ENCODE measurements at regions not wholly inside any gene's neighbourhood (a gene's known extent, or its start where the extent isn't known, plus 50 kb on each side); places are given as distances from the start of the nearest gene placed in this dataset.

GRCh38 chr18:26702086-26702485, 153.7 kb upstream of the KCTD1 start:
- no peak for FAIRE-seq
- Histone ChIP-seq H3K27me3 (ENCODE audit: control insufficient read depth, insufficient read depth, low read length) (no peaks in the 10 kb centered on the region), H3K9ac (ENCODE audit: low read length in 3 of 3) (no peak overlapping the region), H3K36me3 (ENCODE audit: control insufficient read depth in 2 of 3, insufficient read depth in 3 of 3, low read length in 3 of 3) (no peaks in the 10 kb centered on the region), H3K4me1 (ENCODE audit: control insufficient read depth in 2 of 3, insufficient read depth in 2 of 3, low read depth in 1 of 3, low read length in 3 of 3) (no peaks in the 10 kb centered on the region), H3K27ac (ENCODE audit: low read depth in 2 of 2, low read length in 2 of 2) (no peak overlapping the region), H3K4me3 (ENCODE audit: low read length in 3 of 3) (no peak overlapping the region), H3K9me3 (ENCODE audit: control insufficient read depth in 2 of 3, insufficient read depth in 1 of 3, low read length in 3 of 3) (no peaks in the 10 kb centered on the region)
- intact Hi-C loops (cut with DNase I): no loop called here
- DNase-seq: peak in 1 of 5 donors; percentile 28
- TF ChIP-seq CTCF (IDR thresholded peaks at IDR 0.05; ENCODE audit: borderline replicate concordance, extremely low read depth, insufficient read depth): no peak

GRCh38 chr18:26700728-26701127, 152.4 kb upstream of the KCTD1 start:
- intact Hi-C loops (cut with DNase I): no loop called here
- no peaks in the 10 kb centered on the region for H3K36me3 ChIP-seq (ENCODE audit: control insufficient read depth in 2 of 3, insufficient read depth in 3 of 3, low read length in 3 of 3)
- no peaks in the 10 kb centered on the region for H3K9me3 ChIP-seq (ENCODE audit: control insufficient read depth in 2 of 3, insufficient read depth in 1 of 3, low read length in 3 of 3)
- no peak overlapping the region for H3K9ac ChIP-seq (ENCODE audit: low read length in 3 of 3)
- no peaks in the 10 kb centered on the region for H3K4me1 ChIP-seq (ENCODE audit: control insufficient read depth in 2 of 3, insufficient read depth in 2 of 3, low read depth in 1 of 3, low read length in 3 of 3)
- H3K4me3 ChIP-seq (ENCODE audit: low read length in 3 of 3): no peak overlapping the region
- H3K27ac ChIP-seq (ENCODE audit: low read depth in 2 of 2, low read length in 2 of 2): no peak overlapping the region
- DNase-seq (no peak), FAIRE-seq (no peak)
- TF ChIP-seq CTCF (IDR thresholded peaks at IDR 0.05; ENCODE audit: borderline replicate concordance, extremely low read depth, insufficient read depth): no peak
- no peaks in the 10 kb centered on the region for H3K27me3 ChIP-seq (ENCODE audit: control insufficient read depth, insufficient read depth, low read length)

- no peak overlapping the region for H3K9ac ChIP-seq (ENCODE audit: low read length in 3 of 3)
- no peak for TF ChIP-seq CTCF (IDR thresholded peaks at IDR 0.05; ENCODE audit: borderline replicate concordance, extremely low read depth, insufficient read depth)
- no peak overlapping the region for H3K27ac ChIP-seq (ENCODE audit: low read depth in 2 of 2, low read length in 2 of 2)
- H3K27me3 ChIP-seq (ENCODE audit: control insufficient read depth, insufficient read depth, low read length): no peaks in the 10 kb centered on the region
- no peak for FAIRE-seq
- H3K9me3 ChIP-seq (ENCODE audit: control insufficient read depth in 2 of 3, insufficient read depth in 1 of 3, low read length in 3 of 3): no peaks in the 10 kb centered on the region
- no peak for DNase-seq
- H3K4me1 ChIP-seq (ENCODE audit: control insufficient read depth in 2 of 3, insufficient read depth in 2 of 3, low read depth in 1 of 3, low read length in 3 of 3): no peaks in the 10 kb centered on the region
- H3K36me3 ChIP-seq (ENCODE audit: control insufficient read depth in 2 of 3, insufficient read depth in 3 of 3, low read length in 3 of 3): no peaks in the 10 kb centered on the region
- intact Hi-C loops (cut with DNase I): no loop called here
- no peak overlapping the region for H3K4me3 ChIP-seq (ENCODE audit: low read length in 3 of 3)
These were observed 151.8 kb upstream of the KCTD1 start for GRCh38 chr18:26700201-26700600.

- Histone ChIP-seq H3K4me1 (ENCODE audit: control insufficient read depth in 2 of 3, insufficient read depth in 2 of 3, low read depth in 1 of 3, low read length in 3 of 3) (no peaks in the 10 kb centered on the region), H3K4me3 (ENCODE audit: low read length in 3 of 3) (no peak overlapping the region), H3K36me3 (ENCODE audit: control insufficient read depth in 2 of 3, insufficient read depth in 3 of 3, low read length in 3 of 3) (no peaks in the 10 kb centered on the region), H3K9me3 (ENCODE audit: control insufficient read depth in 2 of 3, insufficient read depth in 1 of 3, low read length in 3 of 3) (no peaks in the 10 kb centered on the region), H3K27me3 (ENCODE audit: control insufficient read depth, insufficient read depth, low read length) (no peaks in the 10 kb centered on the region), H3K27ac (ENCODE audit: low read depth in 2 of 2, low read length in 2 of 2) (no peak overlapping the region), H3K9ac (ENCODE audit: low read length in 3 of 3) (no peak overlapping the region)
- intact Hi-C loops (cut with DNase I): no loop called here
- DNase-seq (no peak), FAIRE-seq (no peak)
- no peak for TF ChIP-seq CTCF (IDR thresholded peaks at IDR 0.05; ENCODE audit: borderline replicate concordance, extremely low read depth, insufficient read depth)
These were observed 149.0 kb upstream of the KCTD1 start for GRCh38 chr18:26697186-26697884.

Measured in kidney (tissue), 13 donors.